Inflammatory macrophage treated with lipopolysaccharide for 1 hour (primary cell): ENCODE measurements at regions not wholly inside any gene's neighbourhood (a gene's known extent, or its start where the extent isn't known, plus 50 kb on each side); places are given as distances from the start of the nearest gene placed in this dataset.
"Not testable (repeated sequence)": the region's sequence is repeated elsewhere in the genome, so short reads cannot be mapped to it uniquely, and the experiment has no call there.

Experiments
- DNase-seq, 2 donors: peaks; one replicate each; pipeline ENCODE4 v3.0.0-alpha.2; 2020 to 2022

GRCh38 chr2:187784138-187784537, 229.9 kb upstream of the TFPI start:
- DNase-seq, result not testable (repeated sequence)

GRCh38 chr2:187799601-187800000, 245.4 kb upstream of the TFPI start:
- no peak for DNase-seq

- no peak for DNase-seq
Measured at GRCh38 chr2:187803816-187804215, 249.6 kb upstream of the TFPI start.

GRCh38 chr2:187815113-187815512, 260.9 kb upstream of the TFPI start:
- DNase-seq, result no peak

GRCh38 chr2:187819624-187820023, 265.4 kb upstream of the TFPI start:
- no peak for DNase-seq

- DNase-seq, result no peak
Measured at GRCh38 chr2:187825108-187825507, 270.9 kb upstream of the TFPI start.

- DNase-seq, result no peak
Measured at GRCh38 chr2:187826023-187826422, 271.8 kb upstream of the TFPI start.

- no peak for DNase-seq
Measured at GRCh38 chr2:187834787-187835186, 280.6 kb upstream of the TFPI start.

GRCh38 chr2:187838690-187839089, 284.5 kb upstream of the TFPI start:
- no peak for DNase-seq

- no peak for DNase-seq
Measured at GRCh38 chr2:187842315-187842714, 288.1 kb upstream of the TFPI start.

- peak; percentile 14 to 58 for DNase-seq
Measured at GRCh38 chr2:187842978-187843847, 289.0 kb upstream of the TFPI start.

GRCh38 chr2:187847245-187848208, 293.3 kb upstream of the TFPI start:
- no peak for DNase-seq

GRCh38 chr2:187851955-187852561, 297.8 kb upstream of the TFPI start:
- no peak for DNase-seq

- DNase-seq, result no peak
Measured at GRCh38 chr2:187853381-187853791, 299.2 kb upstream of the TFPI start.

- DNase-seq, result no peak
Measured at GRCh38 chr2:187854801-187855200, 300.6 kb upstream of the TFPI start.

- no peak for DNase-seq
Measured at GRCh38 chr2:187855689-187856088, 301.5 kb upstream of the TFPI start.

- DNase-seq, result no peak
Measured at GRCh38 chr2:187857826-187858225, 303.6 kb upstream of the TFPI start.

- DNase-seq, result no peak
Measured at GRCh38 chr2:187862715-187863114, 308.5 kb upstream of the TFPI start.

- no peak for DNase-seq
Measured at GRCh38 chr2:187865025-187865424, 310.8 kb upstream of the TFPI start.

GRCh38 chr2:187867165-187867564, 312.9 kb upstream of the TFPI start:
- no peak for DNase-seq

GRCh38 chr2:187869195-187869594, 315.0 kb upstream of the TFPI start:
- DNase-seq, result no peak

GRCh38 chr2:187871506-187871905, 317.3 kb upstream of the TFPI start:
- no peak for DNase-seq

GRCh38 chr2:187873132-187873531, 318.9 kb upstream of the TFPI start:
- DNase-seq, result no peak
